Stimulated activated CD8-positive, alpha-beta memory T cell treated with anti-CD3 and anti-CD28 coated beads, Interleukin-7, amount 100 ng/mL, for 24 hours (primary cell): ENCODE measurements at regions not wholly inside any gene's neighbourhood (a gene's known extent, or its start where the extent isn't known, plus 50 kb on each side); places are given as distances from the start of the nearest gene placed in this dataset.

Experiments used
- DNase-seq: peaks from one replicate; pipeline ENCODE4 v3.0.0-alpha.2; 2020; ENCODE audit warnings: low read depth

DNA sequence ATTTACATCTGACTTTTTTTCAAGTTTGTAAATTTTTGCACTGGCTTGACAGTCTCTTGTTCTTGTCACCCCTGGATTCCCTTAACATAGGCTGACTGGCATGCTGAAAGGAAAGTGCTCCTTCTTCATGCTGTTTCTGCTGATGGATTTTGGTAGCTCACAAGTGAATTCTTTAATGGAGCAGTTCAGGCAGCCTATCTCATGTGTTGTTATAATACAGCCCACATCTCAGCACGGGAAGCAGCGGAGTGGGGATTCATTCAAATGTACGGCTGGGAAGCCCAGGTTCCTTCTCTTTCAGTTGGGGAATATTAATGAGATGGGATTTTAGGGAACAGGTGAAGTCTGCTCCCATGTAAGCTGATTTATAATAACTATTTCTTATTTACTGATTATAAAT, 142.8 kb downstream of the CD8B2 start:
- no peak for DNase-seq

GRCh38 chr2:106631281-106631680, 144.1 kb downstream of the CD8B2 start:
- DNase-seq = no peak

- DNase-seq = no peak
These were observed 150.9 kb downstream of the CD8B2 start for GRCh38 chr2:106638043-106638442.

- no peak for DNase-seq
These were observed 151.4 kb downstream of the CD8B2 start for GRCh38 chr2:106638580-106638979.

GRCh38 chr2:106642679-106643078, 155.5 kb downstream of the CD8B2 start:
- no peak for DNase-seq

DNA sequence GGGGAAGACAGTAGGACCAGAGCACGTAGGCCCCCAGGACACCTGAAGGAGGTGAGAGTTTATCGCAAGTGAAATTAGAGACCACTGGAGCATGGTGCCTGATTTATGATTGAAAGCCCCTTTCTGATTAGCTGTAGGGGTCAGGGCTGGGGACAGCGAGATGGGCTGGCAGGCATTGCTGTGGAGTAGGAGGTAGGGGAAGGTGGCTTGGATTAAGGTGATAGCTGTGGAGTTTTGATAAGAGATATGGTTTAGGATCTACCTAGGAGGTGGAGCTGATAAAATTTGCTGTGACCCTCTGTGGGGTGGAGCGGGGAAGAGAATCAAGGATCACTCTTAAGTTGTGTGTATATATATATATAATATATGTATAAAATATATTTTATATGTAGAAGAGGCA, 157.5 kb downstream of the CD8B2 start:
- DNase-seq = no peak

DNA sequence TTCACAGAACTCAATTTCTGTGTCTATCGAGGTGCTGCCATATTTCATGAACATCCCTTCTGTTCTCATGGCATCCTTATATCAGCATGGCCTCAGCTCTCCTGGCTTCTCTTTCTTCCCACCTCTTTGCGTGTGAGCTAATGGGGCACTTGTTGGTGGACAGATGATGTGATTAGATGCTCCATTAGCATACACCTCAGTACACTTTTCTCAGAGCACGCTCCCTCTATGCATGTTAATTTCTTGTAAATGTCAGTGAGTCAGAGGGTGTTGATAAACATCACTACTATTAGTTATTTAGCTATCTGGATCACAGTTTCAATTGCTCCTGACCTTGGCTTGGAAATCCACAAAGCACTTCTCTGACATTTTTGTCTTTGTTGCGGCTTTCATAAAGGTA, 159.4 kb downstream of the CD8B2 start:
- DNase-seq = no peak

- DNase-seq = no peak
These were observed 162.1 kb downstream of the CD8B2 start for GRCh38 chr2:106649306-106649705.

- no peak for DNase-seq
These were observed 166.3 kb downstream of the CD8B2 start for GRCh38 chr2:106653465-106653864.

- no peak for DNase-seq
These were observed 171.5 kb downstream of the CD8B2 start for GRCh38 chr2:106658616-106659015.

DNA sequence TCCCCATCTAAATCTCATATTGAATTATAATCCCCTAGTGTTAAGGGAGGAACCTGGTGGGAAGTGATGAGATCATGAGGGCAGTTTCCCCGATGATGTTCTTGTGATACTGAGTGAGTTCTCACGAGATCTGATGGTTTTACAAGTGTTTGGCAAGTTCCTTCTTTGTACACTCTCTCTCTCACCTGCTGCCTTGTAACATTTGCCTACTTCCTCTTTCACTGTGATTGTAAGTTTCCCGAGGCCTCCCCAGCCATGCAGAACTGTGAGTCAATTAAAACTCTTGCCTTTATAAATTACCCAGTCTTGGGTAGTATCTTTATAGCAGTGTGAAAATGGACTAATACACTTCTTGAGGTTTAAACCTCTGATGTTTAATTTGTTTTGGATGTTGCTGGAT, 177.5 kb downstream of the CD8B2 start:
- no peak for DNase-seq

GRCh38 chr2:106667478-106668070, 180.4 kb downstream of the CD8B2 start:
- no peak for DNase-seq

DNA sequence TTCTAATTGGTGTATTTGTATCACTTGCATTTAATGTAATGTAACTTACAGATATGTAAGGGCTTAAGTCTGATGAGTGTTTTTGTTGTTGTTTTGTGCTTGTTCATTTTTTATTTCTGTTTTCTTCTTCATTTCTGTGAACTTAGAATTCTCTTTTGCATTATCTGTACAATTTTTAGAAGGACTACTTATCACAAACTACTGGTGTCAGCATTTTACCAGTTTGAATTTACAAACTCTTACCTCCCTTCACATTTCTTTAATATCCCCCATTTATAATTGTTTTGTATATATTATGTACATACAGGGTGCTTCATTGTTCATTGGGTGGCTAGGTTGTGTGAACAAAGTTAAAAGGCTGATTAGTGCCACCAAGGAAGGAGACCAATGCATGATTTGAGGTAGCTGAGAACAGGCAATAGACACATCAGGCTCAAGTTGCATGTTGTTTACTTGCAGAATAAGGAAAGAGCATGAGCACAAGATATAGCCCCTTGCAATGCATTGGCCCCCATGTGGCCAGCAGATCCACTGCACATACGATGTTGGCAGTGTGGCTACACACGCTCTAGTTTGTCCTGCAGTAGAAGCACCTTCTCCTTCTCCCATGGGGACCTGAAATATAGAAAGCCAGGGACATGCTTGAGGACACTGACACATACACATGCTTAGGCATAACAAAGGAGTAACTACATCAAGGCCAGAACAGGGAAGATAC, 198.2 kb downstream of the CD8B2 start:
- no peak for DNase-seq

GRCh38 chr2:106686814-106687213, 199.2 kb downstream of the ST6GAL2 start:
- DNase-seq = no peak

GRCh38 chr2:106694964-106695470, 190.9 kb downstream of the ST6GAL2 start:
- DNase-seq = no peak

- DNase-seq = no peak
These were observed 190.0 kb downstream of the ST6GAL2 start for GRCh38 chr2:106695919-106696318.

- DNase-seq = no peak
These were observed 185.4 kb downstream of the ST6GAL2 start for GRCh38 chr2:106700616-106701015.

GRCh38 chr2:106701203-106702022, 184.6 kb downstream of the ST6GAL2 start:
- DNase-seq = no peak

GRCh38 chr2:106703161-106703560, 182.8 kb downstream of the ST6GAL2 start:
- DNase-seq = no peak

- no peak for DNase-seq
These were observed 181.2 kb downstream of the ST6GAL2 start for GRCh38 chr2:106704798-106705197.

DNA sequence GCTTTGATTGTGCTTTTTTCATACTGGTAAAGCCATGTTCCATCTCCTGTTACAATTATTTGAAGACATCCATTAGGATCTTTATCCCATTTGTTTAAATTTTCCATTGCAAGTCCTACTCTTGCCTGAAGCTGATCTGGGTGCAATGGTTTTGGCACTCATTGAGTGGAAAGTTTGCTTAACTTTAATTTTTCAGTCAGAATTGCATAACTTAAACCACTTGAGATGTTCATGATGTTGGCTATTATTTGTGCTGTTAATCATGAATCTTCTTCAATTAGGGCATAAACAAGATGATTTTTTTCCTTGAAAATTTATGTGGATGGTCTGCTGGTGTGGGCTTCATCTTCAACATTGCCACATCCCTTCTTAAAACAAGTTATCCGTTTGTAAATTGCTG, 180.1 kb downstream of the ST6GAL2 start:
- no peak for DNase-seq

GRCh38 chr2:106706283-106706682, 179.7 kb downstream of the ST6GAL2 start:
- no peak for DNase-seq

GRCh38 chr2:106708209-106708608, 177.8 kb downstream of the ST6GAL2 start:
- DNase-seq = no peak
